B cell (primary cell): ENCODE measurements at regions not wholly inside any gene's neighbourhood (a gene's known extent, or its start where the extent isn't known, plus 50 kb on each side); places are given as distances from the start of the nearest gene placed in this dataset.

Source experiments
- ATAC-seq: fragments of 200-7000 bp; cut with Tn5 transposase; one replicate; pipeline ENCODE4 v1.10.0; 2021; ENCODE audit warnings: low read depth, mild to moderate bottlenecking, moderate number of reproducible peaks, moderate library complexity
- CTCF ChIA-PET: fragments of 350-600 bp; sonication (Branson Sonifier 250); formaldehyde crosslinking; loops from one replicate; lab custom pipeline; 2021; ENCODE audit warnings: antibody characterized with exemption, inconsistent platforms; lab: Charles Lee
- POLR2A ChIA-PET: fragments of 350-600 bp; sonication (Branson Sonifier 250); formaldehyde crosslinking; loops from one replicate; lab custom pipeline; 2021; ENCODE audit warnings: antibody characterized with exemption; lab: Charles Lee
- DNase-seq: peaks from one replicate; pipeline ENCODE4 v3.0.0; 2013
- H2AFZ ChIP-seq: 2 replicates; pipeline ENCODE4 v1.6.1; 2012; ENCODE audit warnings: mild to moderate bottlenecking, low read depth, low read length; ENCODE audit not compliant: insufficient read depth, poor library complexity, severe bottlenecking
- H3K27ac ChIP-seq, 2 donors: 1 replicate in 1 of 2; 2 replicates in 1 of 2; pipeline ENCODE4 v1.5.1; 2012 to 2013; ENCODE audit warnings: low read length in 2 of 2, mild to moderate bottlenecking in 2 of 2, moderate library complexity in 1 of 2
- H3K27me3 ChIP-seq, 4 experiments: fragments of 200-600 bp in 1 of 4; sonication (generic) in 1 of 4; replicated peaks in 1 of 4; 1 replicate in 2 of 4; 2 replicates in 2 of 4; pipeline versions ENCODE4 v1.6.1 to v1.7.0; 2013 to 2016; ENCODE audit warnings: low read length in 3 of 4, mild to moderate bottlenecking in 2 of 4, mixed read lengths in 1 of 4, moderate library complexity in 1 of 4; ENCODE audit not compliant: insufficient read depth in 4 of 4, control insufficient read depth in 3 of 4; ENCODE audit errors: control extremely low read depth in 1 of 4
- H3K36me3 ChIP-seq, 2 experiments: replicated peaks in 1 of 2; 1 replicate in 1 of 2; 2 replicates in 1 of 2; pipeline versions ENCODE4 v1.6.1 to v1.7.1; 2013; ENCODE audit warnings: low read length in 1 of 2; ENCODE audit not compliant: insufficient read depth in 2 of 2, control insufficient read depth in 1 of 2; ENCODE audit errors: control extremely low read depth in 1 of 2, extremely low read depth in 1 of 2
- H3K4me1 ChIP-seq, 2 donors: fragments of 200-600 bp in 1 of 2; sonication (generic) in 1 of 2; 1 replicate in 1 of 2; 2 replicates in 1 of 2; pipeline versions ENCODE4 v1.5.1 to v1.6.1; 2013 to 2017; ENCODE audit warnings: low read length in 2 of 2; ENCODE audit not compliant: control insufficient read depth in 2 of 2, insufficient read depth in 2 of 2
- H3K4me2 ChIP-seq: replicated peaks from 2 replicates; pipeline ENCODE3; 2012; ENCODE audit warnings: mild to moderate bottlenecking, low read depth, low read length; ENCODE audit not compliant: poor library complexity, severe bottlenecking
- H3K4me3 ChIP-seq, 5 experiments: fragments of 200-600 bp in 1 of 5; sonication (generic) in 1 of 5; 1 replicate in 3 of 5; 2 replicates in 2 of 5; pipeline versions ENCODE4 v1.5.1 to v1.7.0; 2011 to 2016; ENCODE audit warnings: low read length in 4 of 5, mild to moderate bottlenecking in 4 of 5, low read depth in 2 of 5, control low read depth in 1 of 5, moderate library complexity in 1 of 5; ENCODE audit not compliant: insufficient read depth in 1 of 5; ENCODE audit errors: control extremely low read depth in 1 of 5, extremely low read depth in 1 of 5
- H3K79me2 ChIP-seq: fragments of 200-600 bp; sonication (generic); one replicate; pipeline ENCODE4 v1.6.0; 2016; ENCODE audit warnings: low read length; ENCODE audit not compliant: control insufficient read depth, insufficient read depth
- H3K9ac ChIP-seq: fragments of 200-600 bp; sonication (generic); 2 replicates; pipeline ENCODE4 v1.6.1; 2017; ENCODE audit warnings: mild to moderate bottlenecking, low read length, moderate library complexity
- H3K9me3 ChIP-seq, 3 donors: one replicate each; pipeline versions ENCODE4 v1.6.1 to v1.7.1; 2013; ENCODE audit warnings: low read length in 2 of 3; ENCODE audit not compliant: control insufficient read depth in 2 of 3, insufficient read depth in 1 of 3; ENCODE audit errors: control extremely low read depth in 1 of 3
- H4K20me1 ChIP-seq: 2 replicates; pipeline ENCODE4 v1.6.0; 2012; ENCODE audit warnings: mild to moderate bottlenecking, low read length; ENCODE audit not compliant: insufficient read depth, control insufficient read depth, poor library complexity, severe bottlenecking
- H3K27ac Mint-ChIP-seq: one replicate; pipeline ENCODE4 v1.8.0; 2021; ENCODE audit warnings: mixed read lengths
- H3K27me3 Mint-ChIP-seq: one replicate; pipeline ENCODE4 v1.8.0; 2021; ENCODE audit warnings: mixed read lengths
- H3K4me1 Mint-ChIP-seq: one replicate; pipeline ENCODE4 v1.8.0; 2021; ENCODE audit warnings: mixed read lengths
- H3K4me3 Mint-ChIP-seq: one replicate; pipeline ENCODE4 v1.8.0; 2021; ENCODE audit warnings: mixed read lengths
- H3K9me3 Mint-ChIP-seq: one replicate; pipeline ENCODE4 v1.8.0; 2022; ENCODE audit warnings: mixed read lengths; ENCODE audit not compliant: insufficient read depth
- CTCF ChIP-seq: fragments of 200-600 bp; IDR thresholded peaks from one replicate; pipeline ENCODE4 v1.8.0; 2022; ENCODE audit warnings: antibody characterized with exemption, mild to moderate bottlenecking
- EZH2 ChIP-seq: IDR thresholded peaks from 2 replicates; pipeline ENCODE4 v1.6.1; 2012; ENCODE audit warnings: borderline replicate concordance, low read depth, mild to moderate bottlenecking, moderate library complexity, low read length; ENCODE audit not compliant: insufficient read depth, poor library complexity, severe bottlenecking
- WGBS: methylation state at CpG from one replicate; pipeline ENCODE4 v1.1.5; 2013; ENCODE audit warnings: missing lambda C conversion rate; ENCODE audit not compliant: insufficient coverage; 5-methylcytosine and 5-hydroxymethylcytosine counted together
- intact Hi-C: fragments of 100-400 bp; cut with micrococcal nuclease; formaldehyde crosslinking; loops from one replicate; pipeline ENCODE4 v1.10.0; 2022

DNA sequence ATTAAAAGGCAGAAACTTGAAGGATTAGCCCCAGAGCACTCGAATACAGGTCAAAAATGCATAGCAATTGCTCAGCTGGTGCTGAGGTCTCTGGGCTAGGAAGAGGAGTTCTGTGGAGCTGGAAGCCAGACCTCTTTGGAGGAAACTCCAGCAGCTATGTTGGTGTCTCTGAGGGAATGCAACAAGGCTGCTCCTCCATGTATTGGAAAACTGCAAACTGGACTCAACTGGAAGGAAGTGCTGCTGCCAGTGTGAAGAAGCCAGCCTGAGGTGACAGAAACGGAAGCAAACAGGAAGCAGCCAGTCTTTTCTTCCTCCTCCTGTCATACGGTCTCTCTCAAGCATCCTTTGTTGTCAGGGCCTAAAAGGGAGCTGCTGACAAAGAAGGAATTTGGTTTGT is 233.4 kb upstream of the FGGY start:
- Histone ChIP-seq H3K4me2 (peak overlapping the region; percentile 49), H3K27me3 (no peaks in the 10 kb centered on the region), H3K27ac (peak overlapping the region in 1 of 2 donors; percentile 30), H3K36me3 (no peaks in the 10 kb centered on the region), H3K9ac (peak overlapping the region; percentile 22), H3K4me3 (no peak overlapping the region), H3K9me3 (peaks cover 0 to 4% (median 0%) of the 10 kb centered on the region in 3 donors), H3K4me1 (peaks cover 12 to 19% of the 10 kb centered on the region in 2 donors), H4K20me1 (no peaks in the 10 kb centered on the region), H3K79me2 (no peaks in the 10 kb centered on the region), H2AFZ (peak overlapping the region; percentile 59)
- TF ChIP-seq CTCF (no peak), EZH2 (no peak)
- H3K4me3 Mint-ChIP-seq: no peak overlapping the region
- no peak for ATAC-seq
- peak overlapping the region; percentile 74 for H3K27ac Mint-ChIP-seq
- 60% methylated on average over 1 of the region's 3 CpGs for WGBS
- peaks cover 26% of the 10 kb centered on the region for H3K4me1 Mint-ChIP-seq
- no peaks in the 10 kb centered on the region for H3K9me3 Mint-ChIP-seq
- ChIA-PET POLR2A (interaction anchor here (0.7 kb wide), 1 partner anchor 47 kb away, joined by 3 read pairs; no protein-coding TSS in a partner anchor), CTCF (interaction anchor here (1.3 kb wide), 1 partner anchor 14 kb away, joined by 3 read pairs; no protein-coding TSS in a partner anchor)
- intact Hi-C loops: no loop called here
- no peak for DNase-seq
- H3K27me3 Mint-ChIP-seq: no peaks in the 10 kb centered on the region

DNA sequence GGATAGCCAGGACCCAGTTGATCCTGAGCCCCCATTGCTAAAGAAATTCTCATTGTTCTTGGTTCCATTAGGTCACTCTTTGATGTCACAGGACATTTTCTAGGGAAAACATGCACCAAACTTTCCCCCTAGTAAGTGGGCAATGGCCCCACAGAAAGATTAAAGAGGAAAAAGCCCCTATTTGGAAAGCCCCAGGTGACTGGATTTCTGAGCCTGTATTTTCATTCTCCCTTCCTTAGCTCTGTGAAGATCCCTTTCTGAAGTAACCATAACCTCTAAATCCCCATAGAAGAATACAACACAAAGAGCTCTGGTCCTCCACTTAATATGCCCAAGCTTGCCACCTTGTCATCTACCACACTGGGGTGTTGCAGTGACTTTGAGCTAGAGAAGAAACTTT is 232.3 kb upstream of the FGGY start:
- ATAC-seq (no peak), DNase-seq (no peak)
- ChIA-PET POLR2A (no interaction called here), CTCF (interaction anchor here (1.4 kb wide), 1 partner anchor 164 kb away, joined by 4 read pairs; no protein-coding TSS in a partner anchor)
- H2AFZ ChIP-seq: no peak overlapping the region
- H3K4me3 ChIP-seq: no peak overlapping the region
- Mint-ChIP-seq H3K4me3 (no peak overlapping the region), H3K9me3 (no peaks in the 10 kb centered on the region), H3K27ac (no peak overlapping the region), H3K4me1 (peaks cover 26% of the 10 kb centered on the region), H3K27me3 (no peaks in the 10 kb centered on the region)
- no peaks in the 10 kb centered on the region for H3K27me3 ChIP-seq
- H3K9me3 ChIP-seq: peaks cover 0 to 4% (median 0%) of the 10 kb centered on the region in 3 donors
- no peak overlapping the region for H3K27ac ChIP-seq
- no peaks in the 10 kb centered on the region for H3K36me3 ChIP-seq
- H3K4me2 ChIP-seq: no peak overlapping the region
- H3K79me2 ChIP-seq: no peaks in the 10 kb centered on the region
- H3K4me1 ChIP-seq: peaks cover 12 to 19% of the 10 kb centered on the region in 2 donors
- TF ChIP-seq CTCF (no peak), EZH2 (no peak)
- intact Hi-C loops: no loop called here
- H4K20me1 ChIP-seq: no peaks in the 10 kb centered on the region
- no peak overlapping the region for H3K9ac ChIP-seq
